ENCODE measurements at regions not wholly inside any gene's neighbourhood (a gene's known extent, or its start where the extent isn't known, plus 50 kb on each side); places are given as distances from the start of the nearest gene placed in this dataset.

DNA sequence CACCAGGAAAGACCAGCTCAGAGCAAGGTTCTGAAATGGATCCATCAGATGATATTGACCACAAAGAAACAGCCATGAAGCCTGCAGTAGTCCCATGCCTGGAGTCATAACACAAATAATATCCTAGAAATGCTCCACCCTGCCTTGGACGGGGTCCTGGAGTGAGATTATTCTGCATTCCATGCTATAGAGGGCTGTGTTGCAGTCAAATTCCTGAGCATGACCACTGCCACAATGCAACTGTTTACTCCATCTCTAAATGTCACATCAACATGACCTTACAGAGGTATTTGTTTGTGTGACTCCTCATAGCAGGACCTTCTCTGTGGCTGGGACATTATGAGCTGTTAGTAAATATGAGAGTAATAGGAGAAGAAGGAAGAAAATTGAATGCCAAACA, 257.5 kb upstream of the TCF21 start:
- peak; percentile 63 for DNase-seq (ENCODE audit: low spot score)

DNA sequence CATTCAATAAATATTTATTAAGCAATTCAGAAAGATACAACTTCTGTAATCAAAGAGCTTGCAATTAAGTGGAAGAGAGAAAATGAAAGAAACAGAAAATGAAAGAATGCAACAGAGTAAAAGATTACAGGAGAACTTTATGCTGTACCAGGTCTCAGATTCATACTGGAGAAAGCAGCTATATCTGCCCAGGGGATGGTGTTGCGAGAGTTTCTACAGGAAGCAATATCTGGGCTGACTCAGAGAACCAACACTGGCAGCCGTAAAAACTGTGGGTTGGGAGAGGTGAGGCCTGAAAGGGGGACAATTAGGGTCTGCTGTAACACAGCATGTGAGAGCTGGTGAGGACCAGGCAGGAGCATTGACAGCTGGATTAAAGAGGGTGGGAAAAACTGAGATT, 256.7 kb upstream of the TCF21 start:
- DNase-seq (ENCODE audit: low spot score): peak; percentile 46

DNA sequence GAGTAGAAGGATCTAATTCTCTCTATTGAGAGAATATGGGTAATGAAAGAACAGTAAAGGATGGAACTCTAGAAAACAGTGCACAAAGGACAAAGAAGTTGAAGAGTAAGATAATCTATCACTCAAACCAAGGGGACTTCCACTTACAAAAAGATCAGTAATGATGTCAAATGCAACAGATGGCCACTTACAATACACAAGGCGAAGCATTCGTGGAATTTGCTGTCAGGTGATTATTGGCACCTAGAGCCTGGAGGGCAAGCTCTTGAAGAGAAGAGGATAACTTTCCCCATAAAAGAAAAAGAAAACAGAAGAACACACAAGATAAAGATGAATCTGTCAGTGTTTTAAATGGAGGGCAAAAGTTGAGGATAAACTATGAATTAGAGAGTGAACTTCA, 256.0 kb upstream of the TCF21 start:
- DNase-seq (ENCODE audit: low spot score): no peak

DNA sequence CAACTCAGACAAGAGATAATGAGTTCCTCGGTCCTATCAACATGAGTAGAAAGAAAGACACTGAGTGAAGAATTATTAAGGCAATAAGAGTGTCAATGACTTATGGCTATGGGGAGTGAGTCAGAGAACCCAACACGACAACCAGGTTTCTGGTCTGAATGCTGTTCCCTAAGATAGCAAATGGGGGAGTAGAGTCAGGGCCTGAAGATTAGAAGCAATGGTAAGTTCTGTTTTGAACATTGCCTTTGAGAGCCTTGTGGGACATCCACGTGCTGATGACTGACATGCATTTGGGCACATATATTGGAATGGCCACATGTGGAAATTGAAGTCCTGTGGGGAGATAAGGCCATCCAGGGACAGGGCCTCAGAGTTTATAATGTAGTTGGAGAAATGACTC, 254.4 kb upstream of the TCF21 start:
- DNase-seq (ENCODE audit: low spot score): no peak

DNA sequence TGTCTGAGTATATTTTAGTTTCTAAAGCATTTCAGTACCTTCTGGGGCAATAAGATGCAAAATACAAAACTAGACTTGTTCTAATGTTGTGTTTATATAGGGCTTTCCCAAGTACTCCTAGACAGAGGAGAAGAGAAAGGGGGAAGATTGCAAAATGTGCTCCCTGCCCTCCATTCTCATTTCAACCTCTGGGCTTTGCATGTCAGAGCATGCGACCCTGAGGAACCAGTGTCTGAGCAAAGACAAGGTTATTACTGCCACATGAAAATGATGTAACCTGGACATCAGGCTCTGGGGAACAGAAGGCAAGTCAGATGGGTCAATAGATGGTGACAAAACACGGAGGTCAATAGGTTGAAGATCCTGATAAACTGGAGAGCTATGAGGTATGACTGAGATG, 253.5 kb upstream of the TCF21 start:
- no peak for DNase-seq (ENCODE audit: low spot score)

DNA sequence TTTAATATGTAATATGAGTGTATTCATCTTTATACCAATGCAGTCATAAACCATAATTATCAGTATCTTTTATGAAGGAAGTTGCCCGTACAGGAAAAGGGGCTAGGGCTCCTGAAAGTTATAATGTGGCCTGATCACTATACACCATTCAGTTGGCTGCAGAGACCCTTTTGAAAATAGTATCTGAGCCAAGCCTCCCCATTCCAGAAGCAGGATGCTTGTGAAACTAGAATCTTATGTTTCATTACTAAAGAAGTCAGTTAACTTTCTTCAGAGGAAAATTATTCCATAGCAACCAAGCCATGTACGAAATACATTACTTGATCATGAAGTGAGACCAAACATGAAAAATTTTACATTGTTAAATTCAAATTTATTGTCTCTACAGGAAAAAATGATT, 251.5 kb upstream of the TCF21 start:
- no peak for DNase-seq (ENCODE audit: low spot score)

DNA sequence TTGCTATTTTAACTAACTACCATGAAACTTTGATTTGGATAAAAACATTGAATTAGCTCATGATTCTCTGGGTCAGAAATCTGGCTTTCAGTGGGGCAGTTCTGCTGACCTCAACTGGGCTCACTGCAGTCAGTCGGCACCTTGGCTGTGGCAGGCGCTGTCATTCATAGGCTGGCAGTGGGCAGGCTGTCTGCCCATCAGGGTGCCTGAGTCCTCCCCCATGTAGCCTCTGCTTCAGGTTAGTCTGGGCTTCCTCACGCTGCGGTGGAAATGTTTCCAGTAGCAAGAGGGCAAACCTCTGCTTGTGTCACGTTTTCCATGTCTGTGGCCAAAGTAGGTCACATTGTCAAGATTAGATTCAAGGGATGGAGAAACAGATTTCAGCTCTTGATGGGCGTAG, 251.0 kb upstream of the TCF21 start:
- DNase-seq (ENCODE audit: low spot score): no peak

DNA sequence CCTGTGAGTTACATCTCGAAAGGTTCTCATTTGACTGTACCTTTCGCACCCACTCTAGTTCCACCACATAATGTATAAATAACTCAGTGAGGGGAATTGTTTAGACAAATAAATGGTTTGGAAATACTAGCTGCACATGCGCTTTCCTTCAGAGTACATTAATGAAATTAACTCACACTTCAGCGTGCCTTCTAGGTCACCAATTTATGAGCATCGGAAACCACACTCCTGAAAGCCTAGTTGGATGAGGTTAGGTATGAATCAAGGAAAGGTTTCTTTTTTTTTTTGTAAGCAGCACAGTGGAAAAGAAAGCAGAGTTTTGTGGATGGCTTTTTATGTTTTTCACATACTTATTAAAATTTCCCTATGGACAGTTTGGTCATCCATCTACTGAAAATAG, 247.8 kb upstream of the TCF21 start:
- peak; percentile 60 for DNase-seq (ENCODE audit: low spot score)

DNA sequence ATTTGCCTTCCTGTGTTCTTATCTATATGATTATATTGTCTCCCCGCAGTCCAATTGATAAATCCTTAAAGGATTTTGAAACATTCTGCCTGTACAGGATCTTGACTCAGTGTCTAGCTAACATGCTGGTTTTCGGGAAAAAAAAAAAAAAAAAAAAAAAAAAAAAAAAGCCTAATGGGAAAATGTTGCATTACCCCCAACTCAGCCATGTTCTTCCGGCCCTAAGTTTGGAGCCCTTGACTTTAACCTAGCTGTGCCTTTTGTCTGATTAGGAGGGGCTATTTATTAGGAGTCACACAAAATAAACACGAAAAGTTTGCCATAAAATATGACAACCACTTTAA, 244.4 kb upstream of the TCF21 start:
- no peak for DNase-seq (ENCODE audit: low spot score)

DNA sequence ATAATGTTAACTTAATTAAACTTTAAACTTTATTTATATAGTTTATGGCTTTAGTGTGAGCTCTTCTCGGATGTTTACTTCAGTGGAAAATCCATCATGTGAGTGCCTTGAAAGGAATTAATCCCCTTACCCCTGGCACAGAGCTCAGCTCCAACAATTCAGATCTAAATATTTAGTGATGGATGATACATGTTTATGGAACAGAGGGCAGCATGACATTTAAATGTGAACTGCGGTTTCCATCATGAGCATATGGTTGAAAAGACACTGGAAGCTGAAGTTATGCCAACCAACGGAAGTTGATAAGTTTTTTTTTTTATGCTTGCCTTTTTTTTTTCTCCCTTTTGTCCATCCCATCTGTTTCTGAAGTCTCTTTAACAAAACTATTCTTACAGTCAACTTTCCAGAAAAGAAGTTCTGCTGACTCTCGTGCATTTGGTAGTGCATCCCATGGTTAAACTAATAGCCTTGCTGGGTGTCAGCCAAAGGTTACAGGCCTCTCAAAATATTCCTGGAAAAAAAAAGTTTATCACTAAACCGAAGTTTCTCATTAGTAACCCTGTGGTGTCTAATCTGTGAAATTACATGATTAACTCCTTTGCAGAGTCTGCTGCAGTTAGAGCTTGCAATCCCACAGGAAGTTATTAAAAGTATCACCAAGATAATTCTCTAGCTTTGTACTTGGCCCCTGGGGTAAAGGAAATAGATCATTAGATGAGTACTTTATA, 243.9 kb upstream of the TCF21 start:
- peak; percentile 90 for DNase-seq (ENCODE audit: low spot score)

DNA sequence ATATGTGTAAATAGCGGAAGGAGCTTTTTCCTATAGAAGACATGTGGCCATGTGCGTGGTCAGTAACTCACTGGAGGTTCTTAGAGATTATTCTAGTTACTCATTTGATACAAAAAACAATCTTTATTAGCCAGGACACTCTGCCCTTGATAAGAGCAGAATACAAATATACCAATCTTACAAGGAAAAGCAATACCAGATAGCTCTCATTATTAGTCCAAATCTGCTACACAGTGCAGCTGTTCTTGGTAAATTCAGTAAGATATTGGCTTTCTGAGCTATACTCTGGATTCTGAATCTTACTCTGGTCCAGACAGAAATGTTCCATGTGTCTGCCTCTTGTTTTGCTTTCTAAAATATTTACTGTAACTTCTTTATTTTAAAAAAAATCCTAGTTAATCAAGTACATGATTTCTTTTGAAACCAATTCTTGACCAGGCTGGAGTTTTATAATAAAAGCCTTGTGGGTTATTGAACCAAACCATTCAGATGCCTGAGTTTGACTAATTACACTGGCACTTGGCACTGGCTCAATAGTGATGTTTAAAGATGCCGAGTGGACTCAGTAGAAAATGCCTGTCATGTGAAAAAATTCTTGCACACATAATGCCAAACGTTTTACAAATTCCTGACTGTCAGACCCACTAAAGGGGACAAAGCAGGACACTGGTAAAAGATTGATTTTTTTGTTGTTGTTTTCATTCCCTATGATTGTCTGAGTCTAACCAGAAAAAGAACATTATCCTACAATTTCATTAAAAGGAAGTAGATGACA, 242.8 kb upstream of the TCF21 start:
- peak; percentile 91 for DNase-seq (ENCODE audit: low spot score)

DNA sequence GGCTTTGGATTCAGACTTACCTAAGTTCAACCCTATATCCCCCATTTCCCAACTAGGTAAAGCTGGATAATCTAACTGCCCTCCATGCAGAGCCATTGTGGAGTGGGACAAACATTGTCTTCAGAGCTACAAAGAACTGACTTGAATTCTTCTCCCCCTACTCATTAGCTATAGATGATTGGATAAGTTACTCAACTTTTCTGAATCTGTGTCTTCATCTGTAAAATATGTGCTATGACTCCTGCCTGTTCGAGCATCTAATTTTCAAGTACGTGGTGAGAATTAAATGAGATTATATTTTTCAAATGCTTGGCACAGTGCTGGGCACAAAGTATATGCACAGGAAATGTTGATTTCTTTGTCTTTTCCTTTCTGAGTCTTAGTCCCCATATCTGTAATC, 240.3 kb upstream of the TCF21 start:
- DNase-seq (ENCODE audit: low spot score): peak; percentile 51

DNA sequence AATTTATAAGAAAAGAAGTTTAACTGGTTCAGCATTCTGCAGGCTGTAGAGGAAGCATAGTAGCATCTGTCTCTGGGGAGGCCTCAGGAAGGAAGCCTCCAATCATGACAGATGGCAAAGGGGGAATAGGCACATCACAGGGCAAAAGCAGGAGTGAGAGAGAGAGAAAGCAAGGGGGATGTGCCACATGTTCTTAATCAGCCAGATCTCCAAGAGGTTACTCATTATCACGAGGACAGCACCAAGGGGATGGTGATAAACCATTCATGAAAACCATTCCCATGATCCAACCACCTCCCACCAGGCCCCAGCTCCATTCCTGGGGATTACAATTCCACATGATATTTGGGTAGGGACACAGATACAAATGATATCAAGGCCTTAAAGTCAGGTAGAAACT, 217.5 kb upstream of the TCF21 start:
- DNase-seq (ENCODE audit: low spot score): no peak

DNA sequence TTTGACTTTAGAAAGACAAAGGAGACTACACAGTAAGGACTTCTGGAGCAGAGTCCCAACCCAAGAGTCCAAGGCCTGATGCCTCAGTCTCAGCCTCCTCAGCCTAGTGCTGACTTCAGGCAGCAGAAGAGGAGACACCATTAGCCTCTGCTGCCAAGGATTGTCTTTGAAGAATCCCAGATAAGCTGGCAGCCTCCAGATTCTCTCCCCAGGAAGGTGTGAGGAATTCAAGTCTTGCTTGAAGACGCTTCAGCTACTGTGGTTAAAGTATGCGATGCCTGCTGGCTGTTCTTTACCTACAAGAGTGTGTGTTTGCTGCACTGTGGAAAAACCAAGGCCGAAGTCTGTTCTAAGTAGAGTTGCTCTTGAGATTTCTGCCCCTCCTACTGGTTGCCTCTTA, 215.9 kb upstream of the TCF21 start:
- no peak for DNase-seq (ENCODE audit: low spot score)

DNA sequence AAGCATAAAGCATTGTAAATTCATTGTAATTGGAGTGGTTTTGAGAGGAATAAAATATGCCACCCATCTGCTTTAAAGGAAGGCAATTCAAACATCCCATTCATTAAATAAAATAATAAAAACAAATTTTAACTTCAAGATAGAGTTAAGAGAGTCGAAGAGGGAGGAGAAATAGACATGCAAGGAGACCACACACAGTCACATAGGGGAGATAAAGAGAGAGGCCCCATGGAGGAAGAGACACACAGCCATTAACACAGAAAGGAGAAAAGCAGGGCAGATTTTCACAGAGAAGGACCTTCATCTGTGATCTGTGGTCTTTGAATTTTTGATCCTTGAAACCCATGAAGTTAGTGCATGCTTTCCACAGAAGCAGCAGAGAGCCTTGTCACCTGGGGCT, 214.3 kb upstream of the TCF21 start:
- DNase-seq (ENCODE audit: low spot score): no peak

DNA sequence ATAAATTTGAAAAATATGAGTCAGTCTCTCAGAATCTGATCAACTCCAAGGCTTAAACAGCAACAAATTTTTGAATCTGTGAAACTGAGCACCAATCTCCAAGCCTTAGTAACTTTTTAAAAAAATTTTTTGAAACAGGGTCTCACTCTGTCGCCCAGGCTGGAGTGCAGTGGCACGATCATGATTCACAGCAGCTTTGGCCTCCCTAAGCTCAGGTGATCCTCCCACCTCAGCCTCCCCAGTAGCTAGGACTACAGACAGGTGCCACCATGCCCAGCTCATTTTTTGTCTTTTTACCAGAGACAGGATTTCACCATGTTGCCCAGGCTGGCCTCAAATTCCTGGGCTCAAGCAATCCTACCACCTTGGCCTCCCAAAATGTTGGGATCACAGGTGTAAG, 207.9 kb upstream of the TCF21 start:
- DNase-seq (ENCODE audit: low spot score): no peak

DNA sequence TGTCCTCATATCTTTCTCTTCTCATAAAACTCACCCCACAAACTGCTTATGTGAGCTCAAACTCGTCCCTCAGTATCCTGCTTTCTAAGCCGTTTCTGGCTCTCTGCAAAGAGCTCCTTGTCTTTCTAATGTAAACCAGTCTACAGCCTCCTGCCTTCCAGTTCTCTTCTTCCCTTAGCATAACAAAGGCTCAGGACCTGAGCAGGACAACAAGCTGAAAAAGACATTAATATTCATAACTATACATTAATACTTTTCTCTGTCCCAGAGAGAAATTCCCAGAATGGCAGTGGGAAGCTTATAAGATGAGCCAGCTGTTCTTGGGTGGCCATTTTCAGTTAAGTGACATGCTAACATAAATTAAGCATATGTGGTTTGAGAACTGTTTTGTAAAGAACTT, 207.0 kb upstream of the TCF21 start:
- DNase-seq (ENCODE audit: low spot score): no peak

DNA sequence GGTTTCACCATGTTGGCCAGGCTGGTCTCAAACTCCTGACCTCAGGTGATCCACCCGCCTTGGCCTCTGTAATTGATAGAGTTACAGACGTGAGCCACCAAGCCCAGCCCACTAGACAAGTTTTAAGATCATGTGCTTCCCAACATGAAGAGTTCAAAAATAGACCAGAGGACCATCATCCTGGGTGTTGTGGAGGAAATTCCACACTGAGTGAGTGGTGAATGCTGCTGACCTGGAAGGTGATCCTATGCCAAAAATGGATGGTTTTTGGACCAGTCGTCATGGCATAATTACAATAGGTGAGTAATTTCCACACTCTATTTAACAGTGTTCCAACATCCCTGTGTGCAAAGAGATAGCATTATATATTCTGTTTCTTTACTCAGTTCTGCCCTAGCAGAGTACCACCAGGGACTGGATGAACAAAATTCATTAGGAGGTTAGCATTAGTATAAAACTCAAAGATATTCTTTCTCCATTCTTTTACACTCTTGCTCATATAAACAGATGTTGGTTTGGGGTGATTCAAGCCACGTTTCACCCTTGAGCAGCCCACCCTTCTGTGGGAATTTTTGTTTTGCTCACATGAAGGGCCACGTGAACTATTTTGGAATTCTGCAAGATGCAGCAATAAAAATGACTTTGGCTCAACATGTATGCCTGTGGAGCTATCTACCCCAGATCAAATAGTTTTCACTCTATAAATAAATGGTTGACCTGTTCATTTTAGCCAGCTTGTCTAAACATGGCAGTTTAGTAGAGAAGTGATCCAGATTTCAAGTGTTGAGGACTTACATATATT, 206.2 kb upstream of the TCF21 start:
- DNase-seq (ENCODE audit: low spot score): peak; percentile 2

DNA sequence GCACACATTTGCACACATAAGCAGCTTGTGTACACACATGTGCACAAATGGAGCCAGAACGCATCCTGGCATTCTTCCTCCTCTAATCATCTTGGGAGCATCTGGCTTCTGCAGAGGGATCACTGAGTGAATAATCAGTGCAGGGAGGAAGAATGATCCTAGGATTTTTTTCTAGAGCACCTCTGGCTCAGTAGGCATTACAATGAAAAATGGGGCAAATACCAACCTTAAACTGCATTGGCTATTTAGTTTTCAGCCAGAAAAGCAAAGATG, 205.7 kb upstream of the TCF21 start:
- DNase-seq (ENCODE audit: low spot score): no peak

DNA sequence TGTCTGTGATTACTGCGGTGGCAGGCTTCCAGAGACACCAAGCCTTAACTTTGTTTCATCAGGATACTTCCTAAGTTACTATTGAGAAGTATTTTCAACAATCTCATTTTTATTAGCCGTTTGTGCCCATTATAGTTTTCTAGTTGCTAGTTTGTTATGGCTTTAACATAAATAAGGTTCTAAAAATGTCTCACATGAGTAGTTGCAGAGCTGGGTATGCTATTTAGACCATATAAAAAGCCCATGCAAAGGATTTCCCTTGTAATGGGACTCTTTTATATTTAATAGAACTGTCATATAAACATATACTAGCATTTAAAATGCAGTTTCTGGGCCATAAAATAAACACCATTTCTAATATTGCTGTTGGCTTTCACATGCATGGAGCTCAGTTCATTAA, 205.3 kb upstream of the TCF21 start:
- no peak for DNase-seq (ENCODE audit: low spot score)

DNA sequence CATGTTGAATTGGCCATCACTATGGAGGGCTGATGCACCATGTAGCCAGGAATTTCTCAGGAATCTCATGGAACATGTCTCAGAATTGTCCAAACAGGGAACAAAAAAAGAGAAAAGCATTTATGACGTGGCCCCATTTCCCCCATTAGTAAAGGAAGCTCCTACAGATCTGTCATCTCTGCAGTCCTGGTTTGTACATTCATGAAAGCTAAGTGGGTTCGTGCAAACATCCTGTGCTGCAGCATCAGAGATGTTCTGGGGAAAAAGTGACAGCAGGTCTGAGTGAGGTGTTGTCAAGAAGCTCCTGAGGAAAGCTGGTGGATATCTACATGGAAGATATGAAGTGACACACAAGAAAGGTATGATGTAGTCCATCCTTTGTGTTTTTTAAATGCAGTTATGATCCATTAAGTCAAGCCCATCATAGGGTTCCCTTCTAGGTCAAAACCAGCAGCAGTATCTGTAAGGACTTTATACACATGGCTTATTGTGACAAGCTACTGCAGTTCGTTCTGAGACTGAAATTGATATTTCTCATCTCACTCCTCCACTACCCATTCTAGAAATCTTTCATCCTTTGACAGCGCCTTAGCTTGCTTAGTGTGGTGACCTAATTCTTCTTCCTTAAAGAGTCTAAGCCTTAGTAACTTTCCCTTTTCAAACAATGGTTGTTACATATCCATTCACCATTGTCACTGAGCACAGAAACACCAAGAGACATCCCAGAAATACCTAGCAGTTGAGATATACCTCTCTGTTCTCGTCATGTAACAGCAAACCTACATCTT, 200.0 kb upstream of the TCF21 start:
- no peak for DNase-seq (ENCODE audit: low spot score)

DNA sequence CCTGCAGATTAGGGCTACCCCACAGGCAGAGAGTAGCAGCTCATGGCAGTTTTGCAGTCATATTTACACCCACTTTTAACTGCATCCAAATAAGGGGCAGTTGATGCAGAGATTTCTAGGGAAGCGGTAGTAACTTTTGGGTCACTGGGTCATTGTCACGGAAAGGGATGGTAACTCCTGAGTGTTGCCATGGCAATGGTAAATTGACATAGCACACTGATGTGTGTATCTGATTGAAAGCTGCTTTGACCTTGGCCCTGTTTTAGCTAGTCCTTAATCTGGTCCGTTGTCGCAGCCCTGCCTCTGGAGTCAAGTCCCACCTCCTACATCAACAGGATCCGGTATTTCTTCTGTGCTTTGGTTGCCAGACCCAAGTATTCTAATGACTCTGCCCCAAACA, 199.1 kb upstream of the TCF21 start:
- DNase-seq (ENCODE audit: low spot score): no peak

DNA sequence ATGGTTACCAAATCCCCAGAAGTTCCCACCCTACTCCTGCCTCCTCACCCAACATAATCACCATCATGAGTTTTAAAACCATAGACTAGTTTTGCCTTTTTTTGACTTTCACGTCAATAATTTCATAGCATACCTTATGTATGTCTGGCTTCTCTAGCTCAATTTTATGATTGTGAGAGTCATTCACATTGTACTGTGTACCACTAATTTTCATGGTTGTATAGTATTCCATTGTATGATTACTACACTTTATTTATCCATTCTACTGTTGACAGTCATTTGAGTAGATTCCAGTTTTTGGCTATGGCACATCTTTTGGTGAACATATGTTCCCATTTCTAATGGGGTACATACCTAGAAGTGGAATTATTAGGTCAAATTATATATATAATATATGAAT, 195.3 kb upstream of the TCF21 start:
- no peak for DNase-seq (ENCODE audit: low spot score)

Measured in kidney tubule cell (primary cell).